Adrenal gland (tissue), 5 donors: ENCODE measurements at regions not wholly inside any gene's neighbourhood (a gene's known extent, or its start where the extent isn't known, plus 50 kb on each side); places are given as distances from the start of the nearest gene placed in this dataset.

ENCODE experiments used
- POLR2A ChIP-seq, 2 donors: fragments of 450-650 bp; IDR thresholded peaks; one replicate each; pipeline ENCODE4 v1.6.1; 2017; ENCODE audit warnings: antibody characterized with exemption in 2 of 2, mild to moderate bottlenecking in 2 of 2, moderate library complexity in 1 of 2
- TF ChIP-seq, protein P1 (sequence below), 6 experiments: fragments of 450-650 bp in 4 of 6; fragments of 200-600 bp in 2 of 6; sonication (generic) in 1 of 6; IDR thresholded peaks; 1 replicate in 5 of 6; 2 replicates in 1 of 6; pipeline versions ENCODE4 v1.5.1 to v1.8.0; 2016 to 2021; ENCODE audit warnings: antibody characterized with exemption in 6 of 6, mild to moderate bottlenecking in 2 of 6, moderate library complexity in 1 of 6
- donor health status: DM: no; HTN: no; CAD: no.

DNA sequence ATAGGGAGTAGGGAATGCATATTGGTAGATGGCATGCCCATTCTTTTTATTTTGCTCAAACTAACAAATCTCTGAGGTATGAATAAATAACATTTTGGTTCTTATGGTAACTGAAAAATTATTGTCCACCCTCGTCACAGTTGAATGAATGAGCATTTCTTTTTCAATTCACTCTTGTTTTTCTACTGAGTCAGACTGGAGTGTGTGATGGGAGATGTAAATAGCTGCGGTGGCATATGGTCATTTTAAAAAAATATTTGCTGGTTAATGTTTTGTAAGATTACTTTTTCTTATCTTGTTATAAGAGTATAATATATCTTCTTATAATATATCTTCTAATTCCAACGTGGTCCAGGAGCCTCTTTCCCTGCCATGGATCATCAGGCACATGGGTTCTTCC is 586.5 kb downstream of the SLITRK5 start:
- TF ChIP-seq, protein P1, sequence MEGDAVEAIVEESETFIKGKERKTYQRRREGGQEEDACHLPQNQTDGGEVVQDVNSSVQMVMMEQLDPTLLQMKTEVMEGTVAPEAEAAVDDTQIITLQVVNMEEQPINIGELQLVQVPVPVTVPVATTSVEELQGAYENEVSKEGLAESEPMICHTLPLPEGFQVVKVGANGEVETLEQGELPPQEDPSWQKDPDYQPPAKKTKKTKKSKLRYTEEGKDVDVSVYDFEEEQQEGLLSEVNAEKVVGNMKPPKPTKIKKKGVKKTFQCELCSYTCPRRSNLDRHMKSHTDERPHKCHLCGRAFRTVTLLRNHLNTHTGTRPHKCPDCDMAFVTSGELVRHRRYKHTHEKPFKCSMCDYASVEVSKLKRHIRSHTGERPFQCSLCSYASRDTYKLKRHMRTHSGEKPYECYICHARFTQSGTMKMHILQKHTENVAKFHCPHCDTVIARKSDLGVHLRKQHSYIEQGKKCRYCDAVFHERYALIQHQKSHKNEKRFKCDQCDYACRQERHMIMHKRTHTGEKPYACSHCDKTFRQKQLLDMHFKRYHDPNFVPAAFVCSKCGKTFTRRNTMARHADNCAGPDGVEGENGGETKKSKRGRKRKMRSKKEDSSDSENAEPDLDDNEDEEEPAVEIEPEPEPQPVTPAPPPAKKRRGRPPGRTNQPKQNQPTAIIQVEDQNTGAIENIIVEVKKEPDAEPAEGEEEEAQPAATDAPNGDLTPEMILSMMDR (IDR thresholded peaks at IDR 0.05), result no peak
- TF ChIP-seq POLR2A (IDR thresholded peaks at IDR 0.05), result no peak
